ENCODE measurements at regions not wholly inside any gene's neighbourhood (a gene's known extent, or its start where the extent isn't known, plus 50 kb on each side); places are given as distances from the start of the nearest gene placed in this dataset.
"Not testable (repeated sequence)": the region's sequence is repeated elsewhere in the genome, so short reads cannot be mapped to it uniquely, and the experiment has no call there.

DNA sequence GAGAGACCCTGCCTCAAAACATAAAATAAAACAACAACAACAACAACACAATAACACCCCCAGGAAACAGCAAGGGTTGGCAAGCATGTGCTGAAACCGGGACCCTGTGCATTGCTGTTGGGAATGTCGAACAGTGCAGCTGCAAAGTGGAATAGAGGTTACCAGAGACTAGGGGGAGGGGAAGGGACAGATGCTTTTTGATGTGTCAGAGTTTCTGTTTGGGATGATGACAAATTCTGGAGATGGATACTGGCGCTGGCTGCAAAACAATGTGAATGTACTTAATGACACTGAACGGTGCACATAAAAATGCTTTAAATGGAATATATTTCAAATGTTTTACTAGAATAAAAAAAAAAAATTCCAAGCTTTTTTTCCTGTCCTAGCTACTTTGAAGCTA is 241.8 kb downstream of the TEX36 start:
- in situ Hi-C loops (cut with HindIII; ENCODE audit: low pct_unique_long_range_greater_than_20kb, low sequenced_read_pairs) = no loop called here
- no peak for DNase-seq (ENCODE audit: low read depth, low spot score)

DNA sequence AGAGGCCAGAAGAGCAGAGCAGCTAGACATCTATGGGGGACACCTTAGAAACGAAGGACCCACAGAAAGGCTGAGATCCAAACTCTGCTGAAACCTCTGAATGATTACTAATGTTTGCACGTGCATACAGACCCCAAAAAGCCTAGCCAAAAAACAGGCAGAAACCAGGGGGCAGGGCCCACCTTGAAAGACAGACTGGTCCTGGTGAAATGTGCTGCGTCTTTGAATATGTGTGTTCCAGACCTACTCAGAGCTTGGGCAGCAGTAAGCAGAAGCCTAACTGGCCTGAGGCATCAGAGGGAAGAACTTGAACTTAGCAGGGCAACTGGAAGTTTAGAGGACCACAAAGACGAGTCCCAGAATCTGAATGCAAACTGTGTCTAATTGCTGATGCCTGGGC is 251.8 kb downstream of the TEX36 start:
- DNase-seq (ENCODE audit: low read depth, low spot score) = no peak
- in situ Hi-C loops (cut with HindIII; ENCODE audit: low pct_unique_long_range_greater_than_20kb, low sequenced_read_pairs) = no loop called here

DNA sequence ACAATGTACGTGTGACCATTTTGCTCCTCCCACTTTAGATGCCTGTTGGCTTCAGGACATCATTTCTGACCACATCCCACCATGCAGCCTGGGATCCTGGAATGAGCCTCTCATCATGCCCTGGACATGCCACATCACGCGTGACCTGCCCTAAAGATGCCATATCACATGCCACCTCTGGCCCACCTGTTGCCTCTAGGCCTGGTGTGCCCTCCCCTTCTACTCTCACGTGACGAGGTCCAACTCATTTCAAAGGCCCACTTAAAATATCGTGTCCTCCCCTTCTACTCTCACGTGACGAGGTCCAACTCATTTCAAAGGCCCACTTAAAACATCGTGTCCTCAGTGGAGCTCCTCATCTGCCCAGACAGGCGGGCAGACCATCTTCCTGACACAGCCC is 254.9 kb downstream of the TEX36 start:
- in situ Hi-C loops (cut with HindIII; ENCODE audit: low pct_unique_long_range_greater_than_20kb, low sequenced_read_pairs) = no loop called here
- DNase-seq (ENCODE audit: low read depth, low spot score) = no peak

DNA sequence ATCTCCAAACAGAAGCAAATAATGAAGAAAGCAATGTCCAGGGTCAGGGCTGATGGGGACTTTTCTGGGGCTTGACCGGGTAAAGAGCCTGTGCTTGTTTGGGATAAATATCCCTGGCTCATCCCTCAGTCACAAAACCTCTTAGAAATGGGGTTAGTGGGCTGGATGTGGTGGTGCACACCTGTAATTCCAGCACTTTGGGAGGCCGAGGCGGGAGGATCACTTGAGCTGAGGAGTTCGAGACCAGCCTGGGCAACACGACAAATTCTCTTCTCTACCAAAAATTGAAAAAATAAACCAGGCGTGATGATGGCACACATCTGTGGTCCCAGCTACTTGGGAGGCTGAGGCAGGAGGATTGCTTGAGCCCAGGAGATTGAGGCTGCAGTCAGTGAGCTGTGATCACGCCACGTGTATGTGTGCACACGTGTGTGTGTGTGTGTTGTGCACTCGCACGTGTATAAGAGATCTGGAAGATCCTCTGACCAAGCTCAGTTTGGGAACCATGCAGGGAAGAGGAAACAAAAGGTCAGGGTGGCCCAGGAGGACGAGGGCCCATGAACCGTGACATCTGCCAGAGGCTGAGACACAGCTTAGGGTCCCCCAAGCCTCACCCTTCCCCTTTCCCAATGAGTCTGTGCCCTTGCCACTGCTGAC is 258.6 kb downstream of the TEX36 start:
- no peak for DNase-seq (ENCODE audit: low read depth, low spot score)

DNA sequence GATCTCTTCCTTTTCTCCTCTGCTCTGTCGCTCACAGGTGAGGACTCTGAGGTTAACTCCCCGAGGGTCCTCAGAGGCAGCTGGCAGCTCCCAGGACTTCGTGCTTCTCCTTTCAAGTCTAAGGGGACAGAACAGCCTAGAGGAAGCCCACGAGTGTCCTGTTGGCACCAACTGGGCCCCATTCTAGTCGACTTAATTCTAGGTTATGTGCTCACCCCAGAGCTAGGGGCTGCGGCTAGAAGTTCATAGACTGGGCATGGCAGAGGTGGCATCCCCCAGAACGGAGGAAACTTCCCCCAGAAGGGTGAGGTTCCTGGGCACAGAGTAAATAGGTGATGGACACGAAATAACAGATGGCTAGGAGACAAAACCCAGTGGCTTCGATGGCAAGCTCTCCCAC is 259.4 kb downstream of the TEX36 start:
- in situ Hi-C loops (cut with HindIII; ENCODE audit: low pct_unique_long_range_greater_than_20kb, low sequenced_read_pairs) = no loop called here
- DNase-seq (ENCODE audit: low read depth, low spot score) = no peak

More for the DNA sequence above, 258.6 kb downstream of the TEX36 start:
- in situ Hi-C loops (cut with HindIII; ENCODE audit: low pct_unique_long_range_greater_than_20kb, low sequenced_read_pairs) = no loop called here

DNA sequence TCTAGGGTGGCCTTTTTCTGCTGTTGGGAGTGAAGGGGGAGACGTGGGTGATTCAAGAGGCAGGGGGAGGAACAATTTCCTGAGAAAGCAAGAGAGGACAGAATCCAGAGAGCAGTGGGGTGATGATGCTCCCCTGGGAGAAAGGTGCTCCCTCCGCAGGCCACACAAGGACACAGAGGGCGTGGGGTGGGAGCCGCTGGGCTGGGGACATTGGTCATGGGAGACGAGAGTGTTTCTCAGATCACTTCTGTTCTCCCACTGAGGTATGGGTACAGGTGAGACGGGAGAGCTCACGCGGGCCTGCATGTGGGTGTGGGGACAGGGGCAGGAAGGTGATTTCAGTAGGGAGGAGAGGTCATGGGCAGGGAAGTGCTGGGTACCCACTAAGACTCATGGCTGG is 259.5 kb upstream of the CTBP2 start:
- in situ Hi-C loops (cut with HindIII; ENCODE audit: low pct_unique_long_range_greater_than_20kb, low sequenced_read_pairs) = no loop called here
- no peak for DNase-seq (ENCODE audit: low read depth, low spot score)

DNA sequence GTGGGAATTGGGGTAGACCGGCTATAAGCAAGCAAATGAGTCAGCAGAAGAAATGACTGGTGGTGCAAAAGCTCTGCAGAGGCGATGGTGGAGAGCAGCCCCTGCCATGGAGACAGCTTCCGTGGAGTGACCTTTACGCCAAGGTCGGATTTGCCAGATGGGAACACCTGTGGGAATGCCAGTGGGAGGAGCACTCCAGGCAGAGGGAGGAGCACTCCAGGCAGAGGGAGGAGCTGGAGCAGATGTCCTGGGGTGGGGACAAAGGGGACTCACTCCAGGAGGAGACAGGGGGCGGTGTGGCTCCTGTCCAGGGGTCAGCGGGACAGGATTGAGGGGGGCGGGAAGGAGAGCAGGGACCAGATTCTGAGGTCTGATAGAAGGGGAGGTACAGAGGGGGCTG is 258.8 kb upstream of the CTBP2 start:
- in situ Hi-C loops (cut with HindIII; ENCODE audit: low pct_unique_long_range_greater_than_20kb, low sequenced_read_pairs) = no loop called here
- no peak for DNase-seq (ENCODE audit: low read depth, low spot score)

DNA sequence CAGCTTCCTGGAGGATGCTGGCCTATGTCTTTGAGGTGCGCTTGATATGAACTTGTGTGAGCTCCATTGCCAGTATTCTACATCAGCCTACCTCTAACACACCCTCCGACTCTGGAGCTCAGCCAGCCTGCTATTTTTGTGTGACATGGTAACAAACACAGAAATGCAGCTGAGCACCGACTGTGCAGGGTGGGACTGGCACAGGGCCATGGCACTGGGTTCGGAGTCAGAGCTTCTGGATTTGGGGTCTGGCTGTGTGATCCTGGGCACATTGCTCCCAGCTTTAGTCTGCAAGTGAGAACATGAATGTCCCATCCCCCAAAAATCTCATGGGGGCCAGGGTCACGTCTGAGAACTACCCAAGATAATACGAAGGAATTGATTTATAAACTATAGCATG is 257.2 kb upstream of the CTBP2 start:
- in situ Hi-C loops (cut with HindIII; ENCODE audit: low pct_unique_long_range_greater_than_20kb, low sequenced_read_pairs) = no loop called here
- no peak for DNase-seq (ENCODE audit: low read depth, low spot score)

DNA sequence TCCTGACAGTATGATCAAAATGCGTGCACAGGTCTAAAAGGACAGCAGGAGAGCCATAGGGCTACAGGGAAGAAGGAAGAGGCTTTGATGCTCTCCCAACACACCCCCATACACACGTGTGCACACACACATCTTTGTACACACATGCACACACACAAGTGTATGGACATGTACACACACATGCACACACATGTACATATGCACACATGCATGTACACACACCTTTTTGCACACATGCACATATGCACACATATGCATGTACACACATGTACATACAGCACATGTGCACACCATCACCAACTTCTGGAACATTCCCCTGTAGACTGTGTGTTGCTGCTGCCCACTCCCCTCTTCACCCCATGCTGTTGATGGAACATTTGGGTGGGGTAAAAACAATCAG is 255.6 kb upstream of the CTBP2 start:
- in situ Hi-C loops (cut with HindIII; ENCODE audit: low pct_unique_long_range_greater_than_20kb, low sequenced_read_pairs) = no loop called here

DNA sequence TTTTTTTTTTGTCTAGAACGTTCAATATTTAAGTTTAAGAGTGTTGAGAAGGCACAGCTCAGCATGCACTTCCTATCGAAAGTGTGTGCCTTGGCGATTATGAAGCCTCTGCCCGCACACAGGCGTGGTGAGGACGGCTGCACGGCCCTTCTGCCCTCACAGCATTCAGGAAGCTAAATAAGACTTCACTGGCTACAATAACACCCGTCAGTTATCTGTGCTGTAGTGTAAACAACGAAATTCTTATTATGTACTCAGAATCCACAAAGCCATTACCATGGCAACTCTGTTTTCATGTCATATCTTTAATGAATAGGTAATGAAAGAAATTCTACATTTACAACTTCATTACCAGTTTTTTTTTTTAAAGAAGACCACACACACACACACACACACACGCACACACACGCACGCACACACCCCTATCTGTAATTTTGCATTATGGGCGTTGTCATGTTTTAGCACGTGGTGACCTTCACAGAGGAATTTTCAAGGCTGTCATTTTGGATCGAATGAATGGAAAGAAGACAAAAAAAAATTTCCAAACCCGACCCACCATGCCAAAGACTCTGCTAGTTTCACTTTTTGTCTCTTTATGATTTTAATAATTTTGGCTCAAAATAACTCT is 254.8 kb upstream of the CTBP2 start:
- DNase-seq (ENCODE audit: low read depth, low spot score) = no peak

More for the DNA sequence above, 255.6 kb upstream of the CTBP2 start:
- DNase-seq (ENCODE audit: low read depth, low spot score) = no peak

DNA sequence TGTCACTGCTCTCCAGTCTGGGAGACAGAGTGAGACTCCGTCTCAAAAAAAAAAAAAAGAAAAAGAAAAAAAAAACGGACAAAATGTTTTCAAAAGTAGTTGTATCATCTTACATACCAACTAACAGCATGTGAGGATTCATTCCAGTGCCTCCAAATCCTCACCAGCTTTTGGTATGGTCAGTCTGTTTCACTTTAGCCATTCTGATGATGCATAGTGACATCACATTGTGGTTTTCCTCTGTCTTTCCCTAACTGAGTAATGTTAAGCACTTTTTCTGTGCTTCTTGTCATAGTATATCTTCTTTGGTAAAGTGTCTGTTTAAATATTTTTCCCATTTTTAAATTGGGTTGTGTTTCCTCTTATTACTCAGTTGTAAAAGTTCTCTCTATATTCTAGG is 251.4 kb upstream of the CTBP2 start:
- DNase-seq (ENCODE audit: low read depth, low spot score) = no peak
- in situ Hi-C loops (cut with HindIII; ENCODE audit: low pct_unique_long_range_greater_than_20kb, low sequenced_read_pairs) = no loop called here

More for the DNA sequence above, 254.8 kb upstream of the CTBP2 start:
- in situ Hi-C loops (cut with HindIII; ENCODE audit: low pct_unique_long_range_greater_than_20kb, low sequenced_read_pairs) = no loop called here

DNA sequence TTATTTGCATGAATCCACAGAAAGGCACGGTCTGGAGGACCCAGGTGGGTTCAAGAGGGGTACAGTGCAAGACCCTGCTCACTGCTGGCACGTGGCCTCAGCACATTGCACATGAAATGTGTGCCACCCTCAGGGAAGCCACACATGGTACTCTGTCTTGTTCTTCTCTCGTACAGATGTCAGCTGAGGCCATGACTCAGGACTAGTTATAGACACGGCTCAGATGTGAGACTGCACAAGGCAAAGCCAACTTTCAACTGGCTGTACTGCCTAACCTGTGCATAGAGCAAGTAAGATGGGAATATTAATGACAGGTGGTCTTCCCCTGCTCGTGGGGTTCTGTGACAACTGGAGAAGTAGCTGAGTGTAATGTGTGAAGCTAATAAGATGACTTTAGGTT is 249.4 kb upstream of the CTBP2 start:
- no peak for DNase-seq (ENCODE audit: low read depth, low spot score)
- in situ Hi-C loops (cut with HindIII; ENCODE audit: low pct_unique_long_range_greater_than_20kb, low sequenced_read_pairs) = no loop called here

DNA sequence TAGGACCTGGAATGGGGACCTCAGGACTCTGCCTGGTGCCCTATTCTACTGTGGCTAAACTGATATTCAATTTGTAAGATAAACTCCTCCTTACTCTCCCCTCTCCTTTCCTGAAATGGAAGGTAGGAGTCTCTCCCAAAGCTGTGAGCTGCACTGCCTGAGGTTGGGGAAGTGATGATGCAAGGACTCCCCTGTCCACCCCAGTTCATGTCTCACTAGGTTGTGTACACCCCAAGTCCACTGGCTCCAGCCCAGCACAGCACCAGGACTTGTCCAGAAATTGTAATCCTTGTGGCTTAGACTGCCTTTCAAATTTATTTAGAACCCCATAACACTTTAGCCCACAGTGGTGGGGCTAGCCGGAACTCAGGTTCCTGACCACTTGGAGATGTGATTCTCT is 247.2 kb upstream of the CTBP2 start:
- DNase-seq (ENCODE audit: low read depth, low spot score) = no peak
- in situ Hi-C loops (cut with HindIII; ENCODE audit: low pct_unique_long_range_greater_than_20kb, low sequenced_read_pairs) = no loop called here

DNA sequence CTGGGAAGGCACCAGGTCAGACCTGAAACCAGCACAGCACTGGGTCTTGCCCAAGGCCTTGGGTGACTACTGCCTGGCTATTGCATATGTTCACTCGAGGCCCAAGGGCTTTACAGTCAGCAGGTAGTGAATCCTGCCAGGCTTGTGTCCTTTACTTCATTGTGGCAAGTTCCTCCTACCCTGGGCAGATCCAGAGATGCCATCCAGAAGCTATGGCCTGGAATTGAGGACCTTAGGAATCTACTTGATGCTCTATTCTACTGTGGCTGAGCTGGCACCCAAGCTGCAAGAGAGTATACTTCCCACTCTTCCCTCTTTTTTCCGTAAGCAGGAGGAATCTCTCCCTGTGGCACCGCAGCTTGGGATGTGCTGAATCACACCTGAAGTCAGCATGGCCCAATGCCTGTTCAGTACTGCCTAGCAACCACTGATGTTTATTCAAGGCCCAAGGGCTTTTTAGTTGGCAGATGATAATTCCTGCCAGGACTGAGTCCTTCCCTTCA is 246.7 kb upstream of the CTBP2 start:
- in situ Hi-C loops (cut with HindIII; ENCODE audit: low pct_unique_long_range_greater_than_20kb, low sequenced_read_pairs) = no loop called here
- DNase-seq (ENCODE audit: low read depth, low spot score) = no peak

DNA sequence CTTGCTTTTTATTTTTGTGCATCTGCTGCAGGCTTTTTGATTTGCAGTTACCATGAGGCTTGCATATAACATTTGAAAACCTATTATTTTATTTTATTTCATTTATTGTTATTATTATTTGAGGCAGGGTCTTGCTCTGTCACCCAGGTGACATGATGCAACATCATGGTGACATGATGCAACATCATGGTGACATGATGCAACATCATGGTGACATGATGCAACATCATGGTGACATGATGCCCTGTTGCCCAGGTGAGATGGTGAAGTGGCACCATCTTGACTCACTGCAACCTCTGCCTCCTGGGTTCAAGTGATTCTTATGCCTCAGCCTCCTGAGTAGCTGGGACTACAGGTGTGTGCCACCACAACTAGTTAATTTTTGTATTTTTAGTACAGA is 244.5 kb upstream of the CTBP2 start:
- DNase-seq (ENCODE audit: low read depth, low spot score); in situ Hi-C loops (cut with HindIII; ENCODE audit: low pct_unique_long_range_greater_than_20kb, low sequenced_read_pairs): not testable (repeated sequence)

DNA sequence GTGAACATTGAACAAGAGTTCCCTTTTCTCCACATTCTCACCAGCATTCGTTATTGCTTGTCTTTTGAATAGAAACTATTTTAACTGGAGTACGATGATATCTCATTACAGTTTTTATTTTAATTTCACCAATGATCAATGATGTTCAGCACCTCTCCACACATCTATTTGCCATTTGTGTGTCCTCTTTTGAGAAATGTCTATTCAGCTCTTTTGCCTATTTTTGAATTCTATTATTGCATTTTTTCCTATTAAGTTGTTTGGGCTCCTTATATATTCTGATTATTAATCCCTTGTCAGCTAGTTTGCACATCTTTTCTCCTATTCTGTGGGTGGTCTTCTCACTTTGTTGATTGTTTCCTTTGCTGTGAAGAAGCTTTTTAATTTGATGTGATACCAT is 241.1 kb upstream of the CTBP2 start:
- no peak for DNase-seq (ENCODE audit: low read depth, low spot score)
- in situ Hi-C loops (cut with HindIII; ENCODE audit: low pct_unique_long_range_greater_than_20kb, low sequenced_read_pairs) = no loop called here

DNA sequence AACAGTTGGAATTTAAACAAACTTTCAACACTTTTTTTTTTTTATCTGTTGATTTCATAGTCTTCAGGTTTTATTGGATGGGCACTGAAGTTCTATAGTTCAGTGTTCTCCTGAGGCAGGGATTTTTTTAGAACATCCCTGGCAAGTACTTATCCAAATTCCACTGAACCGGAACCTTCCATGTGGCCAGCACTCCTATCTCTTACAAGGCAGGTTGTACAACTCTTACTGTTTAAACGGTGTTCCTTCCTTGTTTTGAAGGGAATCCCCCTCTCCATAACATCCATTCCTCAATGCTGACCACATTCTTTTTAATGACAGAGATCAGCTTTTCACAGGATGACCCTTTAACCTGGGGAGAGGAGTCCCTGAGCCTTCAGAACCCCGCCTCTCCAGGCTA is 238.9 kb upstream of the CTBP2 start:
- in situ Hi-C loops (cut with HindIII; ENCODE audit: low pct_unique_long_range_greater_than_20kb, low sequenced_read_pairs) = no loop called here
- no peak for DNase-seq (ENCODE audit: low read depth, low spot score)

DNA sequence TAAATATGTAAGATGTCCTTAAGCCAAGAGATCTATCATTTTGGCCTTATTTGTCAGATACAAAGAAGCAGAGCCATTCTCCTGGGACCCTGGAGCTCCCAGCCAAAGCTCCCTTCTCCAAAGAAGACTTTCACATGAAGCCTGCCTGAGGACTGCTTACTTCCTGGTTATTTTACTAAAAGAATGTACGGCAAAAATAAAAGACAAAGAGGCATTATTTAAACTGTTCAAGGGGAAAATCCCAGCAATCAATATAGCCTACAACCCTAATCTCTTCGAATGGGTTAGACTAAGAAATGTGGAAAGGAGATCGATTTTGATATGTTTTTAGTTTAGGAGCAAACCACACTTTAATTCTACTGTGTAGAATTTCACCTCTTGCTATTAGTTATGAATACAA is 237.9 kb upstream of the CTBP2 start:
- DNase-seq (ENCODE audit: low read depth, low spot score) = no peak
- in situ Hi-C loops (cut with HindIII; ENCODE audit: low pct_unique_long_range_greater_than_20kb, low sequenced_read_pairs) = no loop called here

DNA sequence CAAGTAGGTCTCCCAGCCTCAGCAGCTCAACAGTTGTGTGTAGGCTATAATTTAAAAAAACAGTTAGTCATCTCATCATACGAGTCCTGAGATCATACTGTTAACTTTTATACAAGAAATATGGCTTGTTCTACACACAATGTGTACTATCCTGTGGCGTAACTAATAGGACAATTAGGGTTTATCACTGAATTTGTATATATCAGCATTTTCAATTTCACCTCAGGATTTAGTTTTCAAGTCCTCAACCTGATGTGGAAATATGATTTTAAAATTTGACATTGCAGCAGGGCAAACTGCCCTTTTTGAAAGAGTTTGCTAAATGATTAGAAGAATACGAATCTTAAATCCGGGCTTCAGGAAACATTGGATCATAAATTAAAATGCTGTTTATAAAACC is 237.2 kb upstream of the CTBP2 start:
- in situ Hi-C loops (cut with HindIII; ENCODE audit: low pct_unique_long_range_greater_than_20kb, low sequenced_read_pairs) = no loop called here

More for the DNA sequence above, 237.2 kb upstream of the CTBP2 start:
- DNase-seq (ENCODE audit: low read depth, low spot score) = no peak
